ENCODE measurements at regions not wholly inside any gene's neighbourhood (a gene's known extent, or its start where the extent isn't known, plus 50 kb on each side); places are given as distances from the start of the nearest gene placed in this dataset.

DNA sequence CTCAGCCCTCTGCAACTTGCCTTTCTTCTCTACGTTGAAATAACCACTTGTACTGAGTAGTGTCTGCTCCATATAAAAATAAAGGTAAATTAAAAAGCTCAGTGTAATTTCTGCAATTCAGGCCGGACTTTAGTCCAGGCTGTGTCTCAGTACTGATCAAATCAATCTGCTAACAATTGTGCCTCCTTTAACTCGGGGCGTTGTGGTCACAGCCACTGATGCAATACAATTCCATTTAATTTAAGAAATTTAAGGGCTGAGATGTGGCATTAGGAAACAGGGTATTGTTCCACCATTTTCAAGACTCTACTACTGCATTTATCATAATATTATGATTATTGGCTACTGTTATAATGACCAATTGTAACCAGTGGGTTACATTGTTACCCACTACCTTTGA is 60.0 kb upstream of the NPAS2 start:
- no peak for FAIRE-seq
- no peak for DNase-seq (ENCODE audit: low spot score)

DNA sequence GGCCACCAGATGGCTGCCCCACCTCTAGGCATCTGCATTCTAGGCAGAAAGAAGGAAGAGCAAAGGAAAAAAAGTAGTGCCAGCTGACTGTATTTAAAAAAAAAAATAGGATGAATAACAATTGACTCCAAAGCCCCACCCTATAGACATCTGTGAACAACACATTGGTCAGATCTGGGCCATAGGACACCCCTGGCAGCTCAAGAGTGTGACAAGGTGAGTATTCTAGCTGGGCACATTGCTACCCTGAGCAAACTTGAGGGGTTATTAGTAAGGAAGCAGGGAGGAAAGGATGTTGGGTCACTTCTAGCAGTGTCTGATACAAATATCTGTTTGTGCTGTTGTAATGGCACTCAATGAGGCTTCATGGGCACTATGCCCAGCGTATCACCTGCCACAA is 58.6 kb upstream of the NPAS2 start:
- FAIRE-seq (no peak), DNase-seq (ENCODE audit: low spot score) (no peak)

DNA sequence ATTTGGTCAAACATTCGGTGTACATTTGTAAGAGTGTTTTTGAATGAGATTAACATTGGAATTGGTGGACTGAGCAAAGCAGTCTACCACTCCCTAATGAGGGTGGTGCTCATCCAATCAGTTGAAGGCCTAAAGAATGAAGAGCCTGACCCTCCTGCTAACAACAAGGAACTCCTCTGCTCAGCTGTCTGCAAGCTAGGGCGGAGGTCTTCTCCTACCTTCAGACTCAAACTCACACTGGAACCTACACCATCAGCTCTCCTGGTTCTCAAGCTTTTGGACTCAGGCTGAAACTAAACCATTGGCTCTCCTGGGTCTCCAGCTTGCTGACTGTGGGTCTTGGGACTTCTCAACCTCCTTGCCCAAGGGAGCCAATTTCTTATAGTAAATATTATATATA is 55.5 kb upstream of the NPAS2 start:
- DNase-seq (ENCODE audit: low spot score) (no peak), FAIRE-seq (no peak)

DNA sequence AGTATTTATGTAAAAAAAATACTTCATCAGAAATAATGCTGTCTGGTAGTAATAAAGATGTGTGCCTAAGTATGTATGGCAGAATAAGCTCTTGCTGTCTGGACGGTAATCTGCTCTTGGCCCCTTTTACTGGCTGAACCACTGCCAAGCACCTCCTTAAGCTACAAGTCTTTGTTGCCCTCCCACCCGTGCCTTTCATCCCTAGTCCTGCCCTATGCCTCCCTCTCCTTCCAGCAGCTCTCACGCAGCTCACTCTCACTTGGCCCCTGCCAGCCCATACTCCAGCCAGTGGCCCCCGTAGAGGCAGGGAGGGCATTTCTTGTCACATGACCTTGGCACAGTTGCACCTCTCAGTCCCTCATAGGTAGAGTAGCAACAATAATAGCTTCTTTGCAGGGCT is 54.5 kb upstream of the NPAS2 start:
- no peak for FAIRE-seq

DNA sequence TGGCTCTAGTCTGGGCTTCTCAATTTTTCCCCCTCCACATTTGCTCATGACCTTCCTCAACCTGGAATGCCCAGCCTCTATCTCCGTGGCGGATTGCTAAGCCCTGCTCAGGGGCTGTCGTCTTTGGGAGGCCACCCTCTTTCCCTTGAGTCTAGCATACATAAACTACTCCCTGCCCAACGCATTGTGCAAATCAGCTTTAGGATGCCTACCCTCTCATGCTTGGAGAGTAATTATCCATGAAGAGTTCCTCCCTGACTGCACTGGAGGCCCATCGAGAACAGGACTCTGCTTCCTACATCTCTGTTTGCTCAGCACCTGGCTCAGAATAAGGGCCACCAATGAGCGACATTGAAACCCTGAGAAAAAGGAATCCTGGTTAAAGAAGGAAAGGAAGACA is 53.7 kb upstream of the NPAS2 start:
- FAIRE-seq (no peak), DNase-seq (ENCODE audit: low spot score) (no peak)

More for the DNA sequence above, 54.5 kb upstream of the NPAS2 start:
- DNase-seq (ENCODE audit: low spot score): no peak

DNA sequence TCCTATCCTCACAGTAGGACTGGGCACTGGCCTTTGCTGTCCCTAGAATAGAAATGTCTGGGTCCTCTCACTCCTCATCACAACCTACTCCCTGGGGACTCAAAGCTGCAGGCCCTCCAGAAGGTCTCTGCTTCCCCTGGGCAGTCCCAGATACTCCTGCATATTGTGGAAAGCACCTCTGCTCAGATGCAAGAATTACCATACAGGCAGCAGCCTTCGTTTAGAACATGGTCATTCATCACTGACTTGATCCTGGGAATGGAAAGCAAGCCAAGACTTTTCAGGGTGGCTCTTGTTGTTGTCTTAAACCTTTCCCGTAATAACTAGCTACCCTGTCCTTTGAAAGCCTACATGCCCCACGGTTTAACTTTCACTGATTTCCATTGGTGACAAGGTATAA is 53.1 kb upstream of the NPAS2 start:
- FAIRE-seq (no peak), DNase-seq (ENCODE audit: low spot score) (no peak)

DNA sequence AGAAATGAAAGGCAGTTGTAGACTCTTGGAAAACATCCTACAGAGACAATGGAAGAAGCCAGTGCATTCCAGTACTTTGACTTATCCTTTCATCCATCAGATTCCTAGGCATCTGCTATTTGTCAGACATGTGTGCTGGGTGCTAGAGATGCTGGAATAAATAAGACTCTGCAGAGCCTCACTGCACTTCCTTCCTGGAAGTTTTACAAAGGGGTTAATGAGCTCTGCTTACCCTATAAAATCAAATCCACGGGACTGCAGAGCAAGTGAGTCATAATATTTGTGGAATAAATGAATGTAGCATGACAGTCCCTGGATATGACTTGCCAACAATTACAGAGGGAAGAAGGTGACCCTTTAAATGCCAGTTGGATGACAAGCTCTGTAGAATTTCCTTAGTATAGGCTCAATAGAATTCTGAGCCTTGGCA is 52.7 kb upstream of the NPAS2 start:
- DNase-seq (ENCODE audit: low spot score) (peak; percentile 76), FAIRE-seq (peak; percentile 55)

DNA sequence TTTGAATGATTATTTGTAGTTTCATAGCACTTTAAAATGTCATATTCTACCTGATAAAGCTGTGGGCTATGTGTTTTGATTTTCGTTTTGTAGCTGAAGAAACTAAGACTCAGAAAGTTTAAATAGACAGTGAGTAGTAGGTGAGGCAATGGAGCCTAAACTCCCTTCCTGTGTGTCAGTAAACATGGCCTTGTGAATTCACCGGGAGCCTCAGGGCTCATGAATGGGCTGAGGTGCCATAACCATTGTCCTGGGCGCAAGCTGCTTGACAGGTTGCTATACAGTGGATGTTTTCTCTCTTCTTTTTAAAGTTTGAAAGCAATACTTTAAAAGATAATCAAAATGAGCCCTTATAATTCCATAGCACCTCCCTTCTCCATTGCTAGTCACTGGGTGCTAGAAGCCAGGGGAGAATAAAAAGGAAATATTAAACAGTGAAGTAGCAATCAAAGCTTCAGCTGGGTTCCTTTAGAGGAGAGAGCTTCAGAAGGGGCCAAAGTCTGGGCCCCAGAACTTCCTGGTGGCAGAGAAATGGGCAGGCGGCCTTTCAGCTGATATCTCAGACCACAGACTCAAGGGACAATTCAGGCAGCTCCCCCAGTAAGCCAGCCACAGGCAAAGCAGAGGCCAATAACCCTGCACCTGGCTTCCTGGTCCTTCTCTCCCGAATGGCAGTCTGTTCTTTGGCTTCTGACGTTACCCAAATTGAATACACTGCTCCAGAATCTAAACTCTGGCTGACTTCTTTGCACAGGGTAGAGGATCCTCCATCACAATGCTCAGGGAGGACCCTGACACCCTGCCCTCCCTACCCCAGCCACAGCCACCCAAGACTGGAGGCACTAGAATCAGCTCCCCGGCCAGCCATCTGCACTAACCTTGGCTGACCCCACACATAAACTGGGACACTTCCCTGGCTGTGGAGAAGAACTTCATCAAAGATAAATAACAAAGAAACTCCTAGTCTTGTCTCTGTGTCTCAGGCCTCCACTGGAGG is 51.8 kb upstream of the NPAS2 start:
- no peak for DNase-seq (ENCODE audit: low spot score)
- no peak for FAIRE-seq
